WTC11 (cell line): ENCODE measurements at regions not wholly inside any gene's neighbourhood (a gene's known extent, or its start where the extent isn't known, plus 50 kb on each side); places are given as distances from the start of the nearest gene placed in this dataset.

Source experiments
- ATAC-seq: fragments of 200-7000 bp; cut with Tn5 transposase; 2 replicates; pipeline ENCODE4 v1.10.0; 2021; ENCODE audit warnings: mild to moderate bottlenecking, moderate library complexity
- CTCF ChIA-PET: fragments of 300-600 bp; sonication (Branson Sonifier 250); formaldehyde crosslinking; loops from one replicate; lab custom pipeline; 2021; ENCODE audit warnings: antibody characterized with exemption; lab: Charles Lee
- POLR2A ChIA-PET: fragments of 350-600 bp; sonication (Branson Sonifier 250); formaldehyde crosslinking; loops from one replicate; lab custom pipeline; 2021; ENCODE audit warnings: antibody characterized with exemption; lab: Charles Lee
- DNase-seq: peaks from one replicate; pipeline ENCODE4 v3.0.0; 2021; ENCODE audit warnings: low spot score
- H3K27ac Mint-ChIP-seq: 2 replicates; pipeline ENCODE4 v1.8.0; 2021; ENCODE audit warnings: mixed read lengths
- H3K27me3 Mint-ChIP-seq: 2 replicates; pipeline ENCODE4 v1.8.0; 2021; ENCODE audit warnings: low read depth, mild to moderate bottlenecking, moderate library complexity, mixed read lengths
- H3K36me3 Mint-ChIP-seq: 2 replicates; pipeline ENCODE4 v1.8.0; 2021; ENCODE audit warnings: mixed read lengths
- H3K4me1 Mint-ChIP-seq: 2 replicates; pipeline ENCODE4 v1.8.0; 2022; ENCODE audit warnings: mixed read lengths
- H3K4me3 Mint-ChIP-seq: 2 replicates; pipeline ENCODE4 v1.8.0; 2021; ENCODE audit warnings: mild to moderate bottlenecking, moderate library complexity, mixed read lengths
- H3K9me3 Mint-ChIP-seq: 2 replicates; pipeline ENCODE4 v1.8.0; 2021; ENCODE audit warnings: mixed read lengths
- E2F4 ChIP-seq: sonication (generic); formaldehyde crosslinking; IDR thresholded peaks from 2 replicates; pipeline ENCODE4 v1.8.1; 2022; ENCODE audit warnings: low read depth, mild to moderate bottlenecking, moderate library complexity, missing genetic modification reagents, borderline replicate concordance
- E2F5 ChIP-seq: sonication (generic); formaldehyde crosslinking; IDR thresholded peaks from 2 replicates; pipeline ENCODE4 v1.8.1; 2022; ENCODE audit warnings: mild to moderate bottlenecking, moderate library complexity, missing genetic modification reagents
- ESRRA ChIP-seq: sonication (generic); formaldehyde crosslinking; IDR thresholded peaks from 2 replicates; pipeline ENCODE4 v1.8.1; 2022; ENCODE audit warnings: mild to moderate bottlenecking, missing genetic modification reagents, borderline replicate concordance
- FOXK1 ChIP-seq: sonication (generic); formaldehyde crosslinking; IDR thresholded peaks from 2 replicates; pipeline ENCODE4 v1.8.0; 2022; ENCODE audit warnings: mild to moderate bottlenecking, moderate library complexity, missing genetic modification reagents
- FOXP1 ChIP-seq: sonication (generic); formaldehyde crosslinking; IDR thresholded peaks from 2 replicates; pipeline ENCODE4 v1.8.0; 2022; ENCODE audit warnings: missing genetic modification reagents, mild to moderate bottlenecking, moderate library complexity, borderline replicate concordance
- GRHL2 ChIP-seq: fragments of 250-450 bp; sonication (Bioruptor Pico); IDR thresholded peaks from 2 replicates; pipeline ENCODE4 v1.8.0; 2022; ENCODE audit warnings: mild to moderate bottlenecking, moderate library complexity; ENCODE audit not compliant: insufficient replicate concordance, severe bottlenecking
- KAT7 ChIP-seq: sonication (generic); formaldehyde crosslinking; IDR thresholded peaks from 2 replicates; pipeline ENCODE4 v1.8.1; 2023; ENCODE audit warnings: missing genetic modification reagents, mild to moderate bottlenecking, borderline replicate concordance
- MXD4 ChIP-seq: fragments of 250-450 bp; sonication (Bioruptor Pico); IDR thresholded peaks from 2 replicates; pipeline ENCODE4 v1.8.0; 2021; ENCODE audit warnings: mild to moderate bottlenecking, moderate library complexity, borderline replicate concordance
- NFATC4 ChIP-seq: fragments of 250-450 bp; sonication (Bioruptor Pico); IDR thresholded peaks from 2 replicates; pipeline ENCODE4 v1.9.0; 2021; ENCODE audit warnings: mild to moderate bottlenecking
- NR3C1 ChIP-seq: sonication (generic); formaldehyde crosslinking; conservative IDR thresholded peaks from 2 replicates; pipeline ENCODE4 v1.8.1; 2023; ENCODE audit warnings: low read depth, mild to moderate bottlenecking, missing genetic modification reagents
- PRDM15 ChIP-seq: sonication (generic); formaldehyde crosslinking; IDR thresholded peaks from 2 replicates; pipeline ENCODE4 v1.8.0; 2022; ENCODE audit warnings: missing genetic modification reagents
- RORB ChIP-seq: fragments of 250-450 bp; sonication (Bioruptor Pico); IDR thresholded peaks from 2 replicates; pipeline ENCODE4 v1.9.0; 2021; ENCODE audit warnings: mild to moderate bottlenecking
- SMAD3 ChIP-seq: sonication (generic); formaldehyde crosslinking; IDR thresholded peaks from 2 replicates; pipeline ENCODE4 v1.8.0; 2022; ENCODE audit warnings: missing genetic modification reagents, mild to moderate bottlenecking, borderline replicate concordance
- SMAD4 ChIP-seq: sonication (generic); formaldehyde crosslinking; IDR thresholded peaks from 2 replicates; pipeline ENCODE4 v1.8.0; 2022; ENCODE audit warnings: mild to moderate bottlenecking, missing genetic modification reagents
- STAT6 ChIP-seq: sonication (generic); formaldehyde crosslinking; conservative IDR thresholded peaks from 2 replicates; pipeline ENCODE4 v1.8.1; 2023; ENCODE audit warnings: mild to moderate bottlenecking, low read depth, missing genetic modification reagents, moderate library complexity
- TEAD1 ChIP-seq: sonication (generic); formaldehyde crosslinking; IDR thresholded peaks from 2 replicates; pipeline ENCODE4 v1.8.0; 2022; ENCODE audit warnings: mild to moderate bottlenecking, missing genetic modification reagents
- ZMAT4 ChIP-seq: fragments of 250-450 bp; sonication (Bioruptor Pico); IDR thresholded peaks from 2 replicates; pipeline ENCODE4 v1.9.0; 2021; ENCODE audit warnings: mild to moderate bottlenecking
- ZNF121 ChIP-seq: sonication (generic); formaldehyde crosslinking; IDR thresholded peaks from 2 replicates; pipeline ENCODE4 v1.8.0; 2023; ENCODE audit warnings: missing genetic modification reagents
- ZNF396 ChIP-seq: fragments of 250-450 bp; sonication (Bioruptor Pico); IDR thresholded peaks from 2 replicates; pipeline ENCODE4 v1.8.0; 2021; ENCODE audit warnings: mild to moderate bottlenecking, moderate library complexity, borderline replicate concordance
- ZNF416 ChIP-seq: fragments of 250-450 bp; sonication (Bioruptor Pico); IDR thresholded peaks from 2 replicates; pipeline ENCODE4 v1.9.0; 2021; ENCODE audit warnings: mild to moderate bottlenecking, inconsistent platforms

- CTCF ChIA-PET: no interaction called here
- Mint-ChIP-seq H3K4me3 (no peak overlapping the region), H3K27ac (no peak overlapping the region), H3K4me1 (no peaks in the 10 kb centered on the region), H3K27me3 (no peaks in the 10 kb centered on the region), H3K9me3 (no peaks in the 10 kb centered on the region), H3K36me3 (no peaks in the 10 kb centered on the region)
- POLR2A ChIA-PET: no interaction called here
- no peak for TF ChIP-seq E2F4 (CRISPR knock-in tag)
- no peak for TF ChIP-seq SMAD4
- no peak for TF ChIP-seq FOXP1 (CRISPR knock-in tag)
- TF ChIP-seq NR3C1 (CRISPR knock-in tag): no peak
- ATAC-seq (no peak), DNase-seq (no peak)
These were observed 51.6 kb upstream of the PRDM8 start for GRCh38 chr4:80145739-80146138.

GRCh38 chr4:80144676-80145470, 52.4 kb upstream of the PRDM8 start:
- Mint-ChIP-seq H3K27ac (no peak overlapping the region), H3K4me3 (no peak overlapping the region), H3K9me3 (no peaks in the 10 kb centered on the region), H3K4me1 (no peaks in the 10 kb centered on the region), H3K36me3 (no peaks in the 10 kb centered on the region), H3K27me3 (no peaks in the 10 kb centered on the region)
- CTCF ChIA-PET: no interaction called here
- POLR2A ChIA-PET: no interaction called here
- no peak for ATAC-seq
- TF ChIP-seq ZNF416 (CRISPR knock-in tag) (no peak), GRHL2 (CRISPR knock-in tag) (no peak), PRDM15 (CRISPR knock-in tag) (no peak), ZNF396 (CRISPR knock-in tag) (no peak), KAT7 (CRISPR knock-in tag) (no peak), MXD4 (CRISPR knock-in tag) (no peak), ZNF121 (no peak), E2F5 (CRISPR knock-in tag) (no peak), ESRRA (CRISPR knock-in tag) (no peak)
- no peak for DNase-seq

GRCh38 chr4:80143307-80143679, 54.0 kb upstream of the PRDM8 start:
- H3K9me3 Mint-ChIP-seq: no peaks in the 10 kb centered on the region
- H3K27ac Mint-ChIP-seq: no peak overlapping the region
- no peaks in the 10 kb centered on the region for H3K4me1 Mint-ChIP-seq
- no peak overlapping the region for H3K4me3 Mint-ChIP-seq
- CTCF ChIA-PET: no interaction called here
- H3K36me3 Mint-ChIP-seq: no peaks in the 10 kb centered on the region
- DNase-seq (no peak), ATAC-seq (no peak)
- POLR2A ChIA-PET: no interaction called here
- H3K27me3 Mint-ChIP-seq: no peaks in the 10 kb centered on the region
- TF ChIP-seq RORB (no peak), FOXK1 (CRISPR knock-in tag) (no peak), ZMAT4 (CRISPR knock-in tag) (no peak), STAT6 (CRISPR knock-in tag) (no peak), SMAD3 (CRISPR knock-in tag) (no peak), TEAD1 (CRISPR knock-in tag) (no peak), NFATC4 (CRISPR knock-in tag) (no peak)
